DOHH2 (cell line): ENCODE measurements at regions not wholly inside any gene's neighbourhood (a gene's known extent, or its start where the extent isn't known, plus 50 kb on each side); places are given as distances from the start of the nearest gene placed in this dataset.

Experiments
- CTCF ChIP-seq: fragments of 200-600 bp; sonication (generic); IDR thresholded peaks from one replicate; pipeline ENCODE4 v1.5.1; 2014; ENCODE audit warnings: antibody characterized with exemption, mild to moderate bottlenecking, low read depth, low read length; ENCODE audit not compliant: poor library complexity, severe bottlenecking
- EZH2phosphoT487 ChIP-seq: fragments of 200-600 bp; sonication (generic); IDR thresholded peaks from 2 replicates; pipeline ENCODE4 v1.6.1; 2017; ENCODE audit warnings: borderline replicate concordance, mild to moderate bottlenecking, antibody characterized with exemption, low read length, moderate library complexity, mixed read lengths

GRCh38 chr11:10619131-10619680, 50.7 kb upstream of the LYVE1 start:
- no peak for TF ChIP-seq CTCF
- no peak for TF ChIP-seq EZH2phosphoT487
